K562 (cell line): ENCODE measurements at regions not wholly inside any gene's neighbourhood (a gene's known extent, or its start where the extent isn't known, plus 50 kb on each side); places are given as distances from the start of the nearest gene placed in this dataset.

Source experiments
- ATAC-seq: fragments of 200-7000 bp; cut with Tn5 transposase; 3 replicates; pipeline ENCODE4 v1.9.1; 2020; ENCODE audit warnings: moderate library complexity
- BruUV-seq: library from RNA; stranded (reverse); fragments of 400-500 nt; replicated peaks from 2 replicates; lab custom pipeline; 2021; lab: Mats Ljungman, UMichigan
- CTCF ChIA-PET: fragments of 300-600 bp; formaldehyde crosslinking; extraction: SDS; loops from one replicate; lab custom pipeline; 2021; ENCODE audit warnings: low intra/inter-chr PET ratio; lab: Yijun Ruan, JAX
- POLR2A ChIA-PET: fragments of 300-600, 350-650 bp; sonication (Branson Sonifier 250); formaldehyde crosslinking; extraction: SDS; loops from one replicate; lab custom pipeline; 2021; ENCODE audit warnings: antibody characterized with exemption, inconsistent platforms; lab: Yijun Ruan, JAX
- DNase-seq, 4 experiments: peaks; one replicate each; pipeline versions ENCODE4 v3.0.0 to v3.0.0-alpha.2; 2011 to 2018; ENCODE audit warnings: low spot score in 3 of 4, mixed read lengths in 3 of 4; ENCODE audit errors: extremely low read depth in 1 of 4
- FAIRE-seq: peaks from 2 replicates; lab custom pipeline; 2011; peaks lifted over from hg19 to GRCh38; lab: Jason Lieb, UNC
- H2AFZ ChIP-seq: 2 replicates; pipeline ENCODE4 v1.6.0; 2011; ENCODE audit warnings: low read depth, low read length, control low read depth, inconsistent platforms
- H3K27ac ChIP-seq: fragments of 200-600 bp; 3 replicates; pipeline ENCODE4 v1.8.0; 2011; ENCODE audit warnings: low read depth, mild to moderate bottlenecking, control low read depth, inconsistent platforms, low read length, moderate library complexity, mixed read lengths; ENCODE audit errors: extremely low read depth
- H3K27me3 ChIP-seq, 2 experiments: fragments of 300-600 bp in 1 of 2; 2 replicates in 1 of 2; 3 replicates in 1 of 2; pipeline versions ENCODE4 v1.6.0 to v1.8.0; 2011; ENCODE audit warnings: inconsistent platforms in 2 of 2, low read length in 2 of 2, mild to moderate bottlenecking in 1 of 2, mixed read lengths in 1 of 2, moderate library complexity in 1 of 2; ENCODE audit not compliant: control insufficient read depth in 2 of 2, insufficient read depth in 2 of 2
- H3K36me3 ChIP-seq: fragments of 300-600 bp; 3 replicates; pipeline ENCODE4 v1.8.0; 2011; ENCODE audit warnings: mild to moderate bottlenecking, low read length, inconsistent platforms; ENCODE audit not compliant: control insufficient read depth, insufficient read depth
- H3K4me1 ChIP-seq, 2 experiments: fragments of 200-600 bp in 1 of 2; replicated peaks in 1 of 2; 2 replicates in 1 of 2; 3 replicates in 1 of 2; pipeline versions ENCODE4 v1.5.1 to v1.8.0; 2011; ENCODE audit warnings: inconsistent platforms in 2 of 2, low read length in 2 of 2, mild to moderate bottlenecking in 1 of 2, mixed read lengths in 1 of 2, moderate library complexity in 1 of 2; ENCODE audit not compliant: control insufficient read depth in 2 of 2, insufficient read depth in 2 of 2
- H3K4me2 ChIP-seq: 2 replicates; pipeline ENCODE4 v1.6.1; 2011; ENCODE audit warnings: low read length, control low read depth, inconsistent platforms, mixed read lengths; ENCODE audit not compliant: insufficient read depth
- H3K4me3 ChIP-seq: fragments of 200-600 bp; sonication (generic), shearing (Covaris generic); 2 replicates; pipeline ENCODE4 v1.5.1; 2016; ENCODE audit warnings: control low read depth, inconsistent platforms
- H3K79me2 ChIP-seq: fragments of 200-600 bp; 3 replicates; pipeline ENCODE4 v1.8.0; 2011; ENCODE audit warnings: low read length, inconsistent platforms; ENCODE audit not compliant: control insufficient read depth, insufficient read depth
- H3K9ac ChIP-seq, 2 experiments: 2 replicates each; pipeline versions ENCODE4 v1.6.0 to v1.6.1; 2011; ENCODE audit warnings: low read depth in 2 of 2, low read length in 2 of 2, control low read depth in 1 of 2, inconsistent platforms in 1 of 2, mild to moderate bottlenecking in 1 of 2, mixed read lengths in 1 of 2; ENCODE audit not compliant: insufficient read depth in 1 of 2
- H3K9me1 ChIP-seq: one replicate; pipeline ENCODE4 v1.6.0; 2011; ENCODE audit warnings: inconsistent platforms, mild to moderate bottlenecking, low read length, moderate library complexity; ENCODE audit not compliant: control insufficient read depth, insufficient read depth
- H3K9me3 ChIP-seq: replicated peaks from 2 replicates; pipeline ENCODE4 v1.5.1; 2011; ENCODE audit warnings: low read depth, low read length, inconsistent platforms; ENCODE audit not compliant: control insufficient read depth, insufficient read depth
- H4K20me1 ChIP-seq: replicated peaks from 2 replicates; pipeline ENCODE4 v1.6.1; 2011; ENCODE audit warnings: low read length, inconsistent platforms, mixed read lengths; ENCODE audit not compliant: control insufficient read depth, insufficient read depth
- CBX3 ChIP-seq, 2 experiments: IDR thresholded peaks; 1 replicate in 1 of 2; 2 replicates in 1 of 2; pipeline ENCODE4 v1.6.1; 2012; ENCODE audit warnings: inconsistent platforms in 2 of 2, low read length in 2 of 2, borderline replicate concordance in 1 of 2, control low read depth in 1 of 2
- ELF2 ChIP-seq: fragments of 250-450 bp; sonication (Bioruptor Pico); IDR thresholded peaks from 2 replicates; pipeline ENCODE4 v1.5.0; 2021; ENCODE audit warnings: mild to moderate bottlenecking
- FOS ChIP-seq: IDR thresholded peaks from 3 replicates; pipeline ENCODE4 v1.6.1; 2011; ENCODE audit not compliant: insufficient read length; ENCODE audit errors: extremely low read depth
- FOXM1 ChIP-seq, 2 experiments: fragments of 450-650 bp in 1 of 2; sonication (generic) in 1 of 2; formaldehyde crosslinking in 1 of 2; IDR thresholded peaks; 2 replicates each; pipeline versions ENCODE4 v1.6.1 to v1.9.0; 2017 to 2022; ENCODE audit warnings: low read depth in 2 of 2, mild to moderate bottlenecking in 2 of 2, missing genetic modification reagents in 1 of 2, moderate library complexity in 1 of 2
- HNRNPH1 ChIP-seq: fragments of 200-400 bp; formaldehyde crosslinking; optimal IDR thresholded peaks from 2 replicates; pipeline ENCODE3; 2017; ENCODE audit warnings: low read depth, mild to moderate bottlenecking, low read length, moderate library complexity
- PHB2 ChIP-seq: fragments of 450-650 bp; IDR thresholded peaks from 2 replicates; pipeline ENCODE4 v1.6.1; 2017; ENCODE audit warnings: low read depth
- PHF21A ChIP-seq: fragments of 450-650 bp; IDR thresholded peaks from 2 replicates; pipeline ENCODE4 v1.6.1; 2017; ENCODE audit warnings: low read depth, borderline replicate concordance
- PTTG1 ChIP-seq: fragments of 450-650 bp; IDR thresholded peaks from 2 replicates; pipeline ENCODE4 v1.6.1; 2016; ENCODE audit warnings: low read depth, mild to moderate bottlenecking, missing genetic modification characterization, missing compliant biosample characterization
- RCOR1 ChIP-seq, 2 experiments: IDR thresholded peaks; 2 replicates each; pipeline ENCODE4 v1.6.1; 2012; ENCODE audit warnings: low read depth in 2 of 2, low read length in 2 of 2, borderline replicate concordance in 1 of 2, improper control_type of control experiment in 1 of 2
- RFX5 ChIP-seq: IDR thresholded peaks from 2 replicates; pipeline ENCODE4 v1.6.1; 2011; ENCODE audit warnings: low read depth, mild to moderate bottlenecking, improper control_type of control experiment, low read length
- SAFB2 ChIP-seq: fragments of 200-400 bp; formaldehyde crosslinking; IDR thresholded peaks from 2 replicates; pipeline ENCODE4 v1.6.1; 2018; ENCODE audit warnings: borderline replicate concordance, low read length, low read depth, moderate library complexity; ENCODE audit not compliant: severe bottlenecking
- SRSF9 ChIP-seq: fragments of 200-400 bp; formaldehyde crosslinking; IDR thresholded peaks from 2 replicates; pipeline ENCODE4 v1.6.1; 2017; ENCODE audit warnings: low read depth, low read length, borderline replicate concordance
- ZEB2 ChIP-seq: fragments of 450-650 bp; IDR thresholded peaks from 2 replicates; pipeline ENCODE4 v1.6.1; 2016
- ZFP36 ChIP-seq: fragments of 150-350 bp; IDR thresholded peaks from 2 replicates; pipeline ENCODE4 v1.6.1; 2018; ENCODE audit warnings: low read length, low read depth; ENCODE audit not compliant: partially characterized antibody
- ZNF165 ChIP-seq: fragments of 250-450 bp; sonication (Bioruptor Pico); IDR thresholded peaks from 2 replicates; pipeline ENCODE4 v1.4.0; 2020; ENCODE audit warnings: borderline replicate concordance
- ZNF778 ChIP-seq: fragments of 450-650 bp; formaldehyde crosslinking; IDR thresholded peaks from 2 replicates; pipeline ENCODE4 v1.4.0; 2020; ENCODE audit warnings: mild to moderate bottlenecking, moderate library complexity
- WGBS: fragments of 100-300 bp; shearing (Covaris generic); methylation state at CpG from one replicate; pipeline ENCODE4 v1.1.6; 2016; ENCODE audit warnings: low coverage, mixed read lengths; ENCODE audit not compliant: insufficient coverage; ENCODE audit errors: missing lambda C conversion rate; 5-methylcytosine and 5-hydroxymethylcytosine counted together
- in situ Hi-C: fragments of 300-500 bp; cut with MboI; formaldehyde crosslinking; loops from 4 replicates; pipeline ENCODE4 v1.15.0; 2018; ENCODE audit warnings: inconsistent platforms, mixed read lengths
- intact Hi-C: fragments of 100-400 bp; cut with micrococcal nuclease; formaldehyde crosslinking; loops from 2 replicates; pipeline ENCODE4 v1.14.2; 2022

- no peaks in the 10 kb centered on the region for H3K36me3 ChIP-seq
- BruUV-seq: no TSS peak
- DNase-seq (no peak), ATAC-seq (no peak; the same call in 2 of the 3 replicates), FAIRE-seq (no peak)
- intact Hi-C loops: no loop called here
- H3K4me2 ChIP-seq: peak overlapping the region; percentile 23; the same call in 1 of the 2 replicates
- H2AFZ ChIP-seq: 0 out of 2 replicates have a peak overlapping the region, but pooled peaks have one; percentile 51
- H3K27me3 ChIP-seq: peaks cover 33 to 39% of the 10 kb centered on the region in 2 experiments
- TF ChIP-seq ZNF165 (CRISPR knock-in tag): no peak
- no peak for TF ChIP-seq PHF21A
- TF ChIP-seq PTTG1: no peak
- TF ChIP-seq FOS: no peak
- no peak for TF ChIP-seq RFX5
- no peak for TF ChIP-seq ZEB2
- TF ChIP-seq HNRNPH1: no peak
- no peak for TF ChIP-seq ELF2 (CRISPR knock-in tag)
- TF ChIP-seq SAFB2: no peak
- TF ChIP-seq SRSF9: no peak
- no peak for TF ChIP-seq ZFP36
- TF ChIP-seq RCOR1 (IDR thresholded peaks at IDR 0.05; ENCODE audit: borderline replicate concordance in 1 of 2, low read depth in 2 of 2, low read length in 2 of 2): no peak
- no peak for TF ChIP-seq PHB2
- TF ChIP-seq CBX3 (IDR thresholded peaks at IDR 0.05; ENCODE audit: borderline replicate concordance in 1 of 2, low read length in 2 of 2): no peak
- no peak for TF ChIP-seq FOXM1 (IDR thresholded peaks at IDR 0.05; ENCODE audit: low read depth)
- no peak for TF ChIP-seq FOXM1 (CRISPR knock-in tag; IDR thresholded peaks at IDR 0.05; ENCODE audit: low read depth)
- TF ChIP-seq ZNF778: no peak
- TF ChIP-seq, all 486 proteins: peak for 0
- Histone ChIP-seq H3K79me2 (no peaks in the 10 kb centered on the region), H3K27ac (no peak overlapping the region), H3K9ac (no peak overlapping the region), H3K9me1 (no peaks in the 10 kb centered on the region), H3K4me3 (no peak overlapping the region), H4K20me1 (no peaks in the 10 kb centered on the region), H3K4me1 (peaks cover 0 to 6% of the 10 kb centered on the region in 2 experiments; a peak in 1 of 5 replicates), H3K9me3 (no peaks in the 10 kb centered on the region)
- POLR2A ChIA-PET: interaction anchor here (0.5 to 1.0 kb wide), 2 partner anchors 10 to 569 kb away, joined by 3 to 5 read pairs; no protein-coding TSS in a partner anchor
- 2% methylated on average over 22 of the region's 22 CpGs for WGBS
- in situ Hi-C loops: no loop called here
- CTCF ChIA-PET: no interaction called here
Measured at GRCh38 chr6:156598071-156598854, 178.9 kb upstream of the ARID1B start.
